ENCODE measurements at regions not wholly inside any gene's neighbourhood (a gene's known extent, or its start where the extent isn't known, plus 50 kb on each side); places are given as distances from the start of the nearest gene placed in this dataset.
A peak's percentile ranks its signal among the peaks of the same experiment; 100 is the strongest.
"Not testable (repeated sequence)": the region's sequence is repeated elsewhere in the genome, so short reads cannot be mapped to it uniquely, and the experiment has no call there.

- no peak for TF ChIP-seq CTCF (IDR thresholded peaks at IDR 0.05; ENCODE audit: control insufficient read depth, extremely low read depth, insufficient read depth)
- no peak for DNase-seq (ENCODE audit: low read depth)
Observed at GRCh38 chr5:25094219-25094618, 449.4 kb upstream of the CDH10 start.

GRCh38 chr5:25091921-25092320 is 447.1 kb upstream of the CDH10 start:
- DNase-seq (ENCODE audit: low read depth) = no peak
- no peak overlapping the region for H3K4me3 ChIP-seq (ENCODE audit: low read depth, low read length)
- no peak for TF ChIP-seq CTCF (IDR thresholded peaks at IDR 0.05; ENCODE audit: control insufficient read depth, extremely low read depth, insufficient read depth)

More at GRCh38 chr5:25094219-25094618, 449.4 kb upstream of the CDH10 start:
- no peak overlapping the region for H3K4me3 ChIP-seq (ENCODE audit: low read depth, low read length)

GRCh38 chr5:25090854-25091253 is 446.1 kb upstream of the CDH10 start:
- no peak for TF ChIP-seq CTCF (IDR thresholded peaks at IDR 0.05; ENCODE audit: control insufficient read depth, extremely low read depth, insufficient read depth)
- H3K4me3 ChIP-seq (ENCODE audit: low read depth, low read length) = no peak overlapping the region
- no peak for DNase-seq (ENCODE audit: low read depth)

- DNase-seq (ENCODE audit: low read depth) = no peak
- no peak for TF ChIP-seq CTCF (IDR thresholded peaks at IDR 0.05; ENCODE audit: control insufficient read depth, extremely low read depth, insufficient read depth)
- H3K4me3 ChIP-seq (ENCODE audit: low read depth, low read length) = no peak overlapping the region
Observed at GRCh38 chr5:25090275-25090674, 445.5 kb upstream of the CDH10 start.

- DNase-seq (ENCODE audit: low read depth) = not testable (repeated sequence)
Observed at GRCh38 chr5:25088689-25089088, 443.9 kb upstream of the CDH10 start.

GRCh38 chr5:25083261-25083660 is 438.5 kb upstream of the CDH10 start:
- DNase-seq (ENCODE audit: low read depth) = not testable (repeated sequence)
- peak overlapping the region; percentile 36 for H3K4me3 ChIP-seq (ENCODE audit: low read depth, low read length)

More at GRCh38 chr5:25088689-25089088, 443.9 kb upstream of the CDH10 start:
- not testable (repeated sequence) for H3K4me3 ChIP-seq (ENCODE audit: low read depth, low read length)

- no peak for TF ChIP-seq CTCF (IDR thresholded peaks at IDR 0.05; ENCODE audit: control insufficient read depth, extremely low read depth, insufficient read depth)
- H3K4me3 ChIP-seq (ENCODE audit: low read depth, low read length) = no peak overlapping the region
- DNase-seq (ENCODE audit: low read depth) = no peak
Observed at GRCh38 chr5:25066239-25066638, 421.5 kb upstream of the CDH10 start.

- TF ChIP-seq CTCF (IDR thresholded peaks at IDR 0.05; ENCODE audit: control insufficient read depth, extremely low read depth, insufficient read depth) = no peak
- no peak overlapping the region for H3K4me3 ChIP-seq (ENCODE audit: low read depth, low read length)
- no peak for DNase-seq (ENCODE audit: low read depth)
Observed at GRCh38 chr5:25064306-25064705, 419.5 kb upstream of the CDH10 start.

Measured in LNCaP clone FGC (cell line).